ENCODE measurements at regions not wholly inside any gene's neighbourhood (a gene's known extent, or its start where the extent isn't known, plus 50 kb on each side); places are given as distances from the start of the nearest gene placed in this dataset.

- TF ChIP-seq, protein P1, sequence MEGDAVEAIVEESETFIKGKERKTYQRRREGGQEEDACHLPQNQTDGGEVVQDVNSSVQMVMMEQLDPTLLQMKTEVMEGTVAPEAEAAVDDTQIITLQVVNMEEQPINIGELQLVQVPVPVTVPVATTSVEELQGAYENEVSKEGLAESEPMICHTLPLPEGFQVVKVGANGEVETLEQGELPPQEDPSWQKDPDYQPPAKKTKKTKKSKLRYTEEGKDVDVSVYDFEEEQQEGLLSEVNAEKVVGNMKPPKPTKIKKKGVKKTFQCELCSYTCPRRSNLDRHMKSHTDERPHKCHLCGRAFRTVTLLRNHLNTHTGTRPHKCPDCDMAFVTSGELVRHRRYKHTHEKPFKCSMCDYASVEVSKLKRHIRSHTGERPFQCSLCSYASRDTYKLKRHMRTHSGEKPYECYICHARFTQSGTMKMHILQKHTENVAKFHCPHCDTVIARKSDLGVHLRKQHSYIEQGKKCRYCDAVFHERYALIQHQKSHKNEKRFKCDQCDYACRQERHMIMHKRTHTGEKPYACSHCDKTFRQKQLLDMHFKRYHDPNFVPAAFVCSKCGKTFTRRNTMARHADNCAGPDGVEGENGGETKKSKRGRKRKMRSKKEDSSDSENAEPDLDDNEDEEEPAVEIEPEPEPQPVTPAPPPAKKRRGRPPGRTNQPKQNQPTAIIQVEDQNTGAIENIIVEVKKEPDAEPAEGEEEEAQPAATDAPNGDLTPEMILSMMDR (conservative IDR thresholded peaks at IDR 0.05; ENCODE audit: low read depth, low read length): no peak
- DNase-seq (ENCODE audit: low read depth): no peak
- no peak overlapping the region for H3K4me3 ChIP-seq (ENCODE audit: low read length)
Observed at GRCh38 chr11:109849946-109850345, 243.2 kb upstream of the ZC3H12C start.

GRCh38 chr11:109851780-109852390 is 241.3 kb upstream of the ZC3H12C start:
- no peak for DNase-seq (ENCODE audit: low read depth)
- no peak overlapping the region for H3K4me3 ChIP-seq (ENCODE audit: low read length)
- TF ChIP-seq, protein P1 (conservative IDR thresholded peaks at IDR 0.05; ENCODE audit: low read depth, low read length): no peak

DNA sequence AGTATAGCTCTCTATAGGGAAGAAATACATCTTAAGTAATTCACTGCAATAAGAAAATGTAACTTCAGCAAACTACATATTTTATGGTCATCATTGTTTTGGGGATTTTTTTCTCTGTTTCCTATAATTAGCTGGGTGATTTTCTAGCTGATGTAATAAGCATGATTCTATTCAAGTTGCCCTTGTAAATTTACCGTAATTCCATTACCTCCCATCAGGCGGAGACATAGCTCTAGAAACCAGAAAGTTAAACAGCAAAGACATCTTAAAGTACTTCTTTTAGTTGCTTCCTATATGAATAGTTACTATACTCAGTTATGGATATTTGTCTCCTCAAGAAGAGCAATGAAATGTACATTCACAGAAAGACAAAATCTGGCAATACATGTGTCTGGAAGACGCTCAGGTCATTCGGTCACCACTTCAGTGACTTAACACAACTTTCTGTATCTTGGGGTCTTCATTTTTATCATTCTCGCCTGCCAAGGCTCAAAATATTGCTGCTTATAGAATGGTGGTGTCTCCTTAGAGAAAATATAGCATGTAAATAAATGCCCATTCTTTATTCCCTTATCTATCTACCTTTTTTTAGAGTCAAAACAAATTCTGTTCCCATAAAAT is 239.9 kb upstream of the ZC3H12C start:
- DNase-seq (ENCODE audit: low read depth): peak; percentile 44
- TF ChIP-seq, protein P1 (conservative IDR thresholded peaks at IDR 0.05; ENCODE audit: low read depth, low read length): peak; percentile 69
- no peak overlapping the region for H3K4me3 ChIP-seq (ENCODE audit: low read length)

DNA sequence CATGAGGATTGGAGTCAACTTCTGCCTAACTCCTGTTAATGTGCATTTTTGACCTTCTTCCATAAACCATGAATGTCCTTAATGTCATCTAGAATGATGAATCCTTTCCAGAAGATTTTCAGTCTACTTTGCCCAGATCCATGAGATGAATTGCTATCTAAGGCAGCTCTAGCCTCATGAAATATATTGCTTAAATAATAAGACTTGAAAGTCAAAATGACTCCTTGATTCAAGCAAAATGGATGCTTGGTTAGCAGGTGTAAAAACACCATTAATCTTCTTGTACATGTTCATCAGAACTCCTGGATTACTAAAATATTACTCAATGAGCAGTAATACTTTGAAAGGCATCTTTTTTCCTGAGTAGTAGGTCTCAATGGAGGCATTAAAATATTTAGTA is 238.5 kb upstream of the ZC3H12C start:
- H3K4me3 ChIP-seq (ENCODE audit: low read length): no peak overlapping the region
- DNase-seq (ENCODE audit: low read depth): no peak
- TF ChIP-seq, protein P1 (conservative IDR thresholded peaks at IDR 0.05; ENCODE audit: low read depth, low read length): no peak

GRCh38 chr11:109856928-109857327 is 236.3 kb upstream of the ZC3H12C start:
- no peak for DNase-seq (ENCODE audit: low read depth)

GRCh38 chr11:109857637-109858036 is 235.6 kb upstream of the ZC3H12C start:
- DNase-seq (ENCODE audit: low read depth): no peak
- TF ChIP-seq, protein P1 (conservative IDR thresholded peaks at IDR 0.05; ENCODE audit: low read depth, low read length): no peak
- H3K4me3 ChIP-seq (ENCODE audit: low read length): no peak overlapping the region

More at GRCh38 chr11:109856928-109857327, 236.3 kb upstream of the ZC3H12C start:
- TF ChIP-seq, protein P1 (conservative IDR thresholded peaks at IDR 0.05; ENCODE audit: low read depth, low read length): no peak
- H3K4me3 ChIP-seq (ENCODE audit: low read length): no peak overlapping the region

DNA sequence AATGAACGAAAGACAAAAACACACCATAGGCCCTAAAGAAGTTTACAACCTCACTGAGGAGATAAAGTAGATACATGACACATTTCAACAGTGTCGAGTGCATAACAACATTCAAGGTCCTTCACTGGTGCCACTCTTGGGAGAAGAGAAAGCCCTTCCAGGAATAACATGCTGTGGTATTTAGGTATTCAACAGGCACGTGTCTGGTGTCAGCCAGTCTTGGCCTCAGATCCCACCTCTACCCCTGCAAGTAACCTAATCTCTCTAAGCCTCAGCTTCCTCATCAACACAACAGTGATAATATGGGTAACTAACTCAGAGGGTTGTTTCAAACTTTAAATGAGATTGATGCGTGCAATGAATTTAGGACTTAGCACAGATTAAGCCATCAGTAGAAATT is 235.0 kb upstream of the ZC3H12C start:
- H3K4me3 ChIP-seq (ENCODE audit: low read length): no peak overlapping the region
- TF ChIP-seq, protein P1 (conservative IDR thresholded peaks at IDR 0.05; ENCODE audit: low read depth, low read length): no peak
- no peak for DNase-seq (ENCODE audit: low read depth)

Measured in retinal pigment epithelial cell (primary cell).